HUDEP-2 (cell line): ENCODE measurements at regions not wholly inside any gene's neighbourhood (a gene's known extent, or its start where the extent isn't known, plus 50 kb on each side); places are given as distances from the start of the nearest gene placed in this dataset.
A peak's percentile ranks its signal among the peaks of the same experiment; 100 is the strongest.
"Not testable (repeated sequence)": the region's sequence is repeated elsewhere in the genome, so short reads cannot be mapped to it uniquely, and the experiment has no call there.

Source experiments
- DNase-seq, 76 experiments: peaks; one replicate each; lab custom pipeline; 2025; ENCODE audit not compliant: unreplicated experiment in 76 of 76; lab: John Stamatoyannopoulos, UW

DNA sequence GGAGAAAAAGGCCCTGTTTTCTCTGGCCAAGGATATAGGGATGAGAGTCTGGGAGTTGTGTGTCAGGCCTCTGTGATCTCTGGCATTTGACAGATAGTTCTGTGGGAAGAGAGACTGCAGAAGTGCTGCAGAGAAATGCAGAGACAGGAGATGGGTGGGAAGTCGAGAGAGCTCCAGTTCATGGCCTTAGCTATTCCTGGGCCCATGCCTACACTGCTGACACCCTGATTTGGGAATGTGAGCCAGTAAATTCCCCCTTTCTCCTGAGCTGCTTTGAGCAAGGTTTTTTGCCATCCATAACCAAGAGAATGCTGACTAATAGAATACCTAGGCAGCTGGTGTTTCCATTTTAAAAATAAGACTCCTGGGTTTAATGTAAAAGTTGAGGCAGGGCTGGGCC is 59.3 kb downstream of the EBLN2 start:
- no peak for DNase-seq

DNA sequence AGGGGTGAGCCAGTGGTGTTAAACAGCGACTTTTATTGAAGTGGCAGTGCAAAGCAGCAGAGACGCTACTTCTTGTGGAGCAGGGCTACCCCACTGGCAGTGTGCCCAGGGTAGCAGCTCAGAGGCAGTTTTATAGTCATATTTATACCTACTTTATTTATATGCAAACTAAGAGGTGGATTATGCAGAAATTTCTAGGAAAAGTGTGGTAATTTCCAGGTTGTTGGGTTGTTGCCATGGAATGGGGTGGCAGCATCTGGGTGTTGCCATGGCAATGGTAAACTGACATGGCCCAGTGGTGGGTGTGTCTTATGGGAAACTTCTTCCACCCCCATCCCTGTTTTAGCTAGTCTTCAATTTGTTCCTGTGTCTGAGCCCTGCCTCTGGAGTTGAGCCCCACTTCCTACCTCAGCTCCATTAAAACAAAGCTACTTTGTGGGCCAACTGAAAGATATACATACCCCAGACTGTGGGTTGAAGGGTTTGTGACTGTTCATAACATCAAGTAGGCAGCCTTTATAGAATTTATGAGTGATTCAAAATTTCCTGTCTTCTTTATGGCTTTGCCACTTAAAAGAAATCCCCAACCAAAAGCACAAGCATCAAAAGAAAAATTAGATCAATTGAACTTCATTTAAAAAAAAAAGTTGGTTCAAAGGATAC is 60.3 kb downstream of the EBLN2 start:
- no peak for DNase-seq

GRCh38 chr3:73134034-73134433 is 72.6 kb downstream of the EBLN2 start:
- DNase-seq, result no peak

- no peak for DNase-seq
Observed at GRCh38 chr3:73136941-73137340, 75.5 kb downstream of the EBLN2 start.

DNA sequence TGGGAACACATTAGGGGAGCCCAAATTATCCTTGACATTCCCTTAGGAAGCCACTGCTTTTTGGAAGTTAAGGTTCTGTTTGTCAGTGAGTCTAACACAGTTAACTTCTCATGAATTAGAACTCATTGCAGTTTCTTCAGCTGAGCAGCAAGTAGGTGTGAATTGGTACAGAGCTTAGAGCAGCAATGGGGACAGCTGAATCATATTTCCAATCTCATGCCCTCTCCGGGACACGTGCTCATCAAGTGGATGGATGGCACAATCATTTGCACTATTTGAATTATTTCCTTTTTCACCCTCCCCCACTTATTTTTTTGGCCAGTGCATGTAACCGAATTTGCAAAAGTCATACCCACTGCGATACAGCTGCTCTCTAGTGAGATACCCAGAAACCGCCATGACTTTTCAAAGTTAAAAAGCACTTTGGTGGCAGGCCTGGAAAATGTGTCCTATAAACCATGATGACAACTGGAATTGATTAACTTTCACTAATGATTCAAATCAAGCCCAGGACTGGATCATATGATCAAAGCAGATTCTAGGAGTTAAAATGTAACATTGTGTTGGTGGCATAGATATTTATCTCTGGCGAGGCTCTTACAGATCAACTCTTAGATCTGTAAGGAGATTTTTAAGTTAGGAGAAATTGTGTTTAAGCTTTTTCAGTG is 76.4 kb downstream of the EBLN2 start:
- no peak for DNase-seq

DNA sequence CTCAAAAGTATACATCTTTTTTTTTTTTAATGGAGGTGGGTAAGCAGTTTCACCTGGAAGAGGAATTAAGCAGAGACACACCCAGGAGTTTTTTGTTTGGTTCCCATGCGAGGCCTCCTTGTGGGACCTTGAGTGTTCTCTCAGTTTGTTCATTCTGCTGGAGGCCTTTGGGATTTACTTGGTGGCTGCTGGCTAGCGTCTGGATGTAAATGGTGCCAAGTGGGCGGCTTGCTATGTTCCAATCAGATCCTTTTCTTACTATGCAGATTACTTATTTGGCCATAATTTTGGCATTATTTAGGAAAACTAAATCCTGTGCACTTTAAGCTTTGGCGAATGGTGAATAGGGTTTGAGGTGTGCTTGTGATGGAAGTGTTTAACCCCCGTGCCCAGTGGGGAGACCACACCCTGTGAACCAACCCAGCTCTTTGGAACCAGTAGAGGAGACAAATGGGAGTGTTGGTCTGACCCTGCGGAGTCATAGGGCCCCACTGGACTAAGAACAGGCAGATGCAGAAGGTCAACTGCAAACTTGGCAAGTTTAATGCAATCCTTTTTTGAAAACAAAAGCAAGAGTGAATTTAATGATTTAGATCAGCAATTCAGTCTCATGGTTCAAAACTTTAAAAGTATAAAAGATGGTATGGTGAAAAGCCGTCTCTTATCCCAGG is 79.4 kb downstream of the EBLN2 start:
- DNase-seq, result no peak

DNA sequence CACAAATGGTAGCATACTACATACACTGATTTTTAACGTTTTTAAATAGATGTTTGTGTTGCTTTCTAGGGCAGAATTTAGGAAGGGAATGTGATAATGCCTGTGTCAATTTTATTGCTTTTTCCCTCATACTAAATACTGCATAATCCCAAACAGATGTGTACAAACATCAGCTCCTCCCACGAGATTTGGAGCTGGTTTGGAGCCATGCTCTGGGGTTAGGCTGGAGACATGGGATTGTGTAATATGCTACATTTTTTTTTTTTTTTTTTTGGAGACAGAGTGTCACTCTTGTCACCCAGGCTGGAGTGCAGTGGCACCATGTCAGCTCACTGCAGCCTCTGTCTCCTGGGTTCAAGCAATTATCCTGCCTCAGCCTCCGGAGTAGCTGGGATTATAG is 80.1 kb downstream of the EBLN2 start:
- no peak for DNase-seq

- no peak for DNase-seq
Observed at GRCh38 chr3:73143401-73143800, 81.9 kb downstream of the EBLN2 start.

DNA sequence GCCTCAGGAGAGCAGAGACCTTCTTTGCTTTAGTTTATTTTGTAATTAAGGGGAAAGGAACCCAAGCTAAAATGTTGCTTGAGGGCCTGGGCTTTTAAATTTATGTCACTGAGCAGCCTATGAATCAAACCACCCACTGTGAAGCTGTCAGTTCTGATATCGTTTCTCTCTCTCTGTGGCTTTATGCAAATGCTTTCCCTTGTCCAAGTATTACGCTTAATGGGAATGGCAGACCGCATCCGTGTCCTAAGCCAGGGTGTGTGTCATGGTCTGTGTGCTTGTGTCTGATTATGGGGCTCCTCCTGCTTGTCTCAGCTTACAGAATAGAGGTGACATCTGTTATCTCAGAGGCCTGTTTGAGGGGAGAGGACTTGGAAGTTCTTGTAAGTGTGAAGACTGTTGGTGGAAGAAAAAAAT is 82.4 kb downstream of the EBLN2 start:
- DNase-seq, result peak in 41 of 76 experiments; percentile 1 to 87 (median 44)

GRCh38 chr3:73144276-73144675 is 82.8 kb downstream of the EBLN2 start:
- DNase-seq, result peak in 20 of 76 experiments; percentile 1 to 69 (median 22)

DNA sequence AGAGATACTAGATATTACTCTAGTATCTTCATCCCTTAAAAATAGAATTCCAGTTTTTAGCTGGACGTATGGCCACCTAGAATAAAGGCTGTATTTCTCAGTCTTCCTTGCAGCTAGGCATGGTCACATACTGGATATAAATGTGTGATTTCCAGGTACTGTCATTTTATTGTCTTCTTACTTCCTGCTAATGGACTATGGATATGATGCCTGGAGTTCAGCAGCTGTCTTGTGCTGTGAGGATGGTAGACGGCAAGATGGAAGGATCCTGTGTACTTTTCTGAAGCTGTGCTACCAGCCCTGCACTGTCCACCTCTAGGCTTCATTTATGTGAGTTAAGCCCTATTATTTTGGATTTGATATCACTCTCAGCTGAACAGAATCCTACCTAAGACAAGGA is 83.4 kb downstream of the EBLN2 start:
- DNase-seq, result no peak

- not testable (repeated sequence) for DNase-seq
Observed at GRCh38 chr3:73147479-73147878, 86.0 kb downstream of the EBLN2 start.

DNA sequence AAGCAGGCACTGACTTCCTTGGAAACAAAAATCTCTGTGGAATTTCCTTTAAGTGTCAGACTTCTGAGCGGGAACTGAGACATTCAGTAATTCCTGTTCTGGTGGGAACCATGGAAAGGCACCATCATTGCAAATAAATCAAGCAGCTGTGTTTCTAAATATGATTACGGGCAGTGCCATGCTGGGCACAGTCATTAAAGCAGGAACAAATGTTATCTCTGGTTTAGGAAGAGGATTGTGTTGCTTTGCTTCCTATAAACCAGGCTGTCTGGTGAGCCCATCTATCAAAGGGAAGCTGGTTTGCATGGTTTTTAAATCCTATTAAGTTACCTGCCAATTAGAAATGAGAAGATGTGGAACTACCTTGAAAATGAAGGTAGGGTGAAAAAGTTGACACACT is 86.7 kb downstream of the EBLN2 start:
- no peak for DNase-seq

DNA sequence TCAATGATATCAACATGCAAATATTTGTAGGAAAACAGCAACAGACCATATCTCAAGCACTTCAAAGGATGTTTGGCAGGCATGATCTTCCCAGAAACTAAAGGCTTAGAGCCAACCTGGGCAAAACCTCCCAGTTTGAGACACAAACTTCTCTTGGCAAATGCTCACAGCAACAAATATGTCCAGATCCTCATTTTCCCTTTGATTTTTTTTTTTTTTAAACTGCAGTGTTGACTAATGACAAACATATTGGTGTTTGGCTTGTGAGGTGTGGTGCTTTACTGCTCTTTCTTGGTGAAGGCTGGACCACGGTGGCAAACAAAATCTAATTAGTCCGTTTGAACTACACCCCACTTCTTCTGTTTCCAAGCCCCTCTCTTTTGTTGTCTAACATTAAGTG is 87.2 kb downstream of the EBLN2 start:
- DNase-seq, result no peak

DNA sequence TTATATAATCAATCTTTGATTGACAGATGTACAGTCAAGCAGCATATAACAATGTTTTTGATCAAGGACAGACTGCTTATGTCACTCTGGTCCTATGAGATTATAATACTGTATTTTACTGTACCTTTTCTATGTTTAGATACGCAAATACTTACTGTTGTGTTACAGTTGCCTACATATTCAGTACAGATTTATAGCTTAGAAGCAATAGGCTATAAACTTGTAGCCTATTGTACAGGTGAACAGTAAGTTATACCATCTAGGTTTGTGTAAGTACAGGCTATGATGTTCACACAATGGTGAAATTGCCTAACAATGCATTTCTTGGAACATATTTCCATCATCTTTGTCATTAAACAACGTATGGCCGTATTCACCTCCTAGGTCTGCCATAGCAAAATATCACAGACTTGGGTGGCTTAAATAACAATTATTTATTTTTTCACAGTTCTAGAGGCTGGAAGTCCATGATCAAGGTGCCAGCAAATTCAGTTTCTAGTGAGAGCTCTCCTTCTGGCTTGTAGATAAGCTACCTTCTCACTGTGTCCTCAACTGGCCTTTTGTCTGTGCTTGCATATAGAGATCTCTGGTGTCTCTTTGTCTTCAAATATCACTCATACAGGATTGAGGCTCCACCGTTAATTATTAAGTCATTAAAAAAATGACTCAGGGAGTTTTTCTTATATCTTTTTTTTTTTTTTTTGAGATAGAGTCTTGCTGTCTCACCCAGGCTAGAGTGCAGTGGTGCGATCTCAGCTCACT is 89.1 kb downstream of the EBLN2 start:
- DNase-seq, result no peak

DNA sequence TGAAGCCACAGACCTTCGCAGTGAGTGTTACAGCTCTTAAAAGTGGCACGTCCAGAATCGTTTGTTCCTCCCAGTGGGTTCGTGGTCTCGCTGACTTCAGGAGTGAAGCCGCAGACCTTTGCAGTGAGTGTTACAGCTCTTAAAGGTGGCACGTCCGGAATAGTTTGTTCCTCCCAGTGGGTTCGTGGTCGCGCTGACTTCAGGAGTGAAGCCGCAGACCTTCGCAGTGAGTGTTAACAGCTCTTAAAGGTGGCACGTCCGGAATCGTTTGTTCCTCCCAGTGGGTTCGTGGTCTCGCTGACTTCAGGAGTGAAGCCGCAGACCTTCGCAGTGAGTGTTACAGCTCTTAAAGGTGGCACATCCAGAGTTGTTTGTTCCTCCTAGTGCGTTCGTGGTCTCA is 91.1 kb downstream of the EBLN2 start:
- DNase-seq, result not testable (repeated sequence)

- DNase-seq, result not testable (repeated sequence)
Observed at GRCh38 chr3:73153057-73153456, 91.6 kb downstream of the EBLN2 start.

DNA sequence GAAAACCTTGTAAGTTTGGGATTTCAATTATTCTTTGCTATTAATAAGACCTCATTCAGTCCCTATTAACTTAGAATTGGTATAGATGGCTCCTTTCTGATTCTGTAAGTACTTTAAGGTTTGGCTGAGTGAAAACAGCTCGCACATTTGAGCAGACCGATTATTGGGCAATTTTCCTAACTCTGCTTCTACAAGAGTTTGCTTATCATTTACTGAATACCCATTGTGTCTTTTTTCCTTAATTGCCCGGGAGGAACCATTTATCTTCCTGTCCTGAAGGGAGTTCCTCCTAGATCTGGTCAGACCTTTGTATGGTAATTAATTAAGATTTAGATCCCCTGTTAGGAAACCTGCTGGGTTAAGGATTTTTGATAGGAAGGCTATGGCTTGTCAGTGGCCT is 92.8 kb downstream of the EBLN2 start:
- not testable (repeated sequence) for DNase-seq

DNA sequence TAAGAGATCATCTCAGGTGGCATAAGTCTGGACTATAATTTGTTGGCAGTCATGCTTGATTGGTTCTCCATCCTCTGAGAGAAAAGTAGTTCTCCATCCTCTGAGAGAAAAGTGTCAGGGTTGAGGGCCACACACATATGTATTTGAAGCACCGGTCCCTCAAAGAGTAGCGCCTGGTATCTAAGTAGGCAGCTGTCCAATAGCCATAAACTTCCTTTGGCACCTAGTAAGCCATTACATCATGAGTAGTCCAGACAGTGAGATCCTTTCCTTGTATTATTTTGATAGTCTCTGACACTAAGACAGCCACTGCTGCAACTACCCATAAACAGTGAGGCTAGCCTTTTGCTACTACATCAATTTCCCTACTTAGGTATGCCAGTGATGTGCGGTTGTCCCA is 94.0 kb downstream of the EBLN2 start:
- DNase-seq, result not testable (repeated sequence)

GRCh38 chr3:73164622-73165021 is 103.2 kb downstream of the EBLN2 start:
- no peak for DNase-seq

DNA sequence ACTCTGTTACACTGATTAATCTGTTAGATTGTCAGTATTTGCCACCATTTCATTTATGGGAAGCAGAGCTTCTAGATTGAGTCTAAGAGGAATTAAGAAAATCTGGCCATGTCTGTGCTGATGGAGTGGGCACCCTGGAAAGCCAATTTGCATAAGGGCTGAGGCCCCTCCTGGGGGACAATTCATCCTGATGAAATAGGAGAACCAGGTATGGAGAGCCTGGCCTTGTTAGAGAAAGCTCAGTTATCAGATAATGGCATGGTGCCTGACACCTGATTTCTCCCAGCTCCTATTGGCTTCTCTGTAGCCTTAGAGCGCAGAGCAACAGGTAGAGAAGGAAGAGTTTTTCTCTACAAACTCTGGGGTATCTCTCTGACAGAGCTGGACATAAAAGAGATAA is 114.2 kb downstream of the EBLN2 start:
- DNase-seq, result no peak
